Gastrocnemius medialis (tissue), 4 donors: ENCODE measurements at regions not wholly inside any gene's neighbourhood (a gene's known extent, or its start where the extent isn't known, plus 50 kb on each side); places are given as distances from the start of the nearest gene placed in this dataset.
A peak's percentile ranks its signal among the peaks of the same experiment; 100 is the strongest.

Experiments used
- ATAC-seq, 2 donors: fragments of 150-250 bp; one replicate each; pipeline ENCODE4 v1.9.1; 2016
- DNase-seq, 2 donors: peaks; one replicate each; pipeline ENCODE4 v3.0.0-alpha.2; 2019
- H3K27ac ChIP-seq, 4 donors: fragments of 200-600 bp; sonication (generic); 1 replicate in 1 of 4; 2 replicates in 3 of 4; pipeline ENCODE4 v1.5.1; 2016 to 2018; ENCODE audit warnings: mild to moderate bottlenecking in 2 of 4, moderate library complexity in 1 of 4
- H3K27me3 ChIP-seq, 3 donors: fragments of 200-600 bp; sonication (generic) in 2 of 3; 1 replicate in 1 of 3; 2 replicates in 2 of 3; pipeline versions ENCODE4 v1.5.1 to v1.6.0; 2016 to 2019; ENCODE audit warnings: mild to moderate bottlenecking in 1 of 3, moderate library complexity in 1 of 3
- H3K36me3 ChIP-seq, 2 donors: fragments of 200-600 bp; sonication (generic) in 1 of 2; one replicate each; pipeline ENCODE4 v1.5.1; 2017 to 2018
- H3K4me1 ChIP-seq, 2 donors: fragments of 200-600 bp; sonication (generic) in 1 of 2; one replicate each; pipeline ENCODE4 v1.5.1; 2016 to 2017; ENCODE audit warnings: mild to moderate bottlenecking in 2 of 2
- H3K4me3 ChIP-seq, 4 donors: fragments of 200-600 bp; sonication (generic) in 3 of 4; 1 replicate in 1 of 4; 2 replicates in 3 of 4; pipeline ENCODE4 v1.5.1; 2016 to 2019; ENCODE audit warnings: mild to moderate bottlenecking in 2 of 4
- H3K9me3 ChIP-seq, 3 donors: fragments of 200-600 bp; sonication (generic) in 2 of 3; 1 replicate in 1 of 3; 2 replicates in 2 of 3; pipeline ENCODE4 v1.5.1; 2016 to 2019
- CTCF ChIP-seq, 5 experiments: fragments of 450-650 bp in 3 of 5; fragments of 200-600 bp in 2 of 5; sonication (generic) in 2 of 5; IDR thresholded peaks in 4 of 5; conservative IDR thresholded peaks in 1 of 5; 1 replicate in 4 of 5; 2 replicates in 1 of 5; pipeline ENCODE4 v1.5.1; 2016 to 2019; ENCODE audit warnings: antibody characterized with exemption in 5 of 5, mild to moderate bottlenecking in 3 of 5, moderate library complexity in 3 of 5
- POLR2A ChIP-seq, 2 donors: fragments of 450-650 bp; IDR thresholded peaks; one replicate each; pipeline ENCODE4 v1.6.1; 2017; ENCODE audit warnings: antibody characterized with exemption in 2 of 2, mild to moderate bottlenecking in 2 of 2, moderate library complexity in 2 of 2
- in situ Hi-C, 4 donors: fragments of 200-750 bp; cut with MboI; loops; one replicate each; pipeline versions ENCODE4 v1.15.0 to v1.8.0; 2017; ENCODE audit warnings: low sequenced_read_pairs in 4 of 4
- intact Hi-C: fragments of 100-400 bp; cut with DNase I; formaldehyde crosslinking; loops from one replicate; pipeline ENCODE4 v1.15.1; 2023; ENCODE audit warnings: low total_unique reads

DNA sequence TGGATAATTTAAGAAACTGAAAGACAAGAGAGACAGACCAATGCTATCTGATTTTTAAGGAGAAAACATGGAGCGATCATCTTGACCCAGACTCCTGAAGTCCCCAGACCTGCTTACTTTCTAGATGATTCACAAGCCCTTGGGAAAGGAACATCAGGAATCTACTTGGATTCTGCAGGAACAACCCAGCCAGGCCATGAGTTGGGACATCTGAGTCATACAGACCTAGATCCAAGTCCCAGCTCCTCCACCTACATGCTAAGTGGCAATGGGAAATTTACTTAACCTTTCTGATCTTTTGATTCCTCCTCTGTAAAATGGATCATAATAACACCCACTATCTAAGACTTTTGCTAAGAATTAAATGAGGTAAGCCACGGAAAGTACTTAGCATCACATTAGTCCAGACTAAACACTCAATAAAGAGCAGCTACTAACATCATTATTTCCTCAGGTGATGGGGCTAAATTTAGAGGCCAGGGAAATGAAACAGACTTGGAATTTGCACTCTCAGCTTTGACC is 61.0 kb upstream of the MAFB start:
- Histone ChIP-seq H3K4me1 (no peaks in the 10 kb centered on the region), H3K9me3 (no peaks in the 10 kb centered on the region), H3K27me3 (no peaks in the 10 kb centered on the region), H3K4me3 (no peak overlapping the region), H3K36me3 (no peaks in the 10 kb centered on the region), H3K27ac (no peak overlapping the region)
- no peak for TF ChIP-seq CTCF (IDR thresholded peaks at IDR 0.05 in 4 of 5, conservative IDR thresholded peaks at IDR 0.05 in 1 of 5)
- no peak for TF ChIP-seq POLR2A (IDR thresholded peaks at IDR 0.05)
- intact Hi-C loops (no loop called here), in situ Hi-C loops (no loop called here)
- ATAC-seq = peak; percentile 46 to 64
- DNase-seq = peak in 1 of 2 donors; percentile 35

DNA sequence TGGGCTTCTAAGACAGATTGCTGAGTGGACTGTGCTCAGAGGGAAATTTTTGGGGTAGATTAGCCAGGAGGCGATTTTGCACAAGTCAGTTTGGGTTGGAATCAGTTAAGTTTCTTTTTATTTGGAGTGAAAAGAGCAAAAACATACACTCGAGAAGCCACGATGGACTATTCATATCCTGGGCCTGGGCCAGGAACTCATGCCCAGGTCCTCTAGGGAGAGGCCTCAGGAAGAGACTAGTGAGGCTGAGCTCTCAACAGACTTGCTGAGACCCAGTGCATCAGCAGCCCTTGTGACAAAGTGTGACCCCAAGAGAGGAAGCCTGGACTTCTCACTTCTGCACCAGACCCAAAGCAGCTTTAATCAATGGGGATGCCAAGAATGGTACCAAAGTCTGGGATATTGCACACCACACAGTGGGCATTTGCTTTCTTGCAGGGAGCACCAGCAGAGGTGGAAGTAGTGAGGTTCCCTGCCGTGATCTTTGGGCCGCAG is 61.6 kb upstream of the MAFB start:
- Histone ChIP-seq H3K9me3 (no peaks in the 10 kb centered on the region), H3K36me3 (no peaks in the 10 kb centered on the region), H3K4me1 (no peaks in the 10 kb centered on the region), H3K4me3 (no peak overlapping the region), H3K27ac (no peak overlapping the region), H3K27me3 (no peaks in the 10 kb centered on the region)
- no peak for ATAC-seq
- in situ Hi-C loops = no loop called here
- DNase-seq = no peak
- TF ChIP-seq CTCF (IDR thresholded peaks at IDR 0.05 in 4 of 5, conservative IDR thresholded peaks at IDR 0.05 in 1 of 5) = no peak
- TF ChIP-seq POLR2A (IDR thresholded peaks at IDR 0.05) = no peak
- intact Hi-C loops = no loop called here

DNA sequence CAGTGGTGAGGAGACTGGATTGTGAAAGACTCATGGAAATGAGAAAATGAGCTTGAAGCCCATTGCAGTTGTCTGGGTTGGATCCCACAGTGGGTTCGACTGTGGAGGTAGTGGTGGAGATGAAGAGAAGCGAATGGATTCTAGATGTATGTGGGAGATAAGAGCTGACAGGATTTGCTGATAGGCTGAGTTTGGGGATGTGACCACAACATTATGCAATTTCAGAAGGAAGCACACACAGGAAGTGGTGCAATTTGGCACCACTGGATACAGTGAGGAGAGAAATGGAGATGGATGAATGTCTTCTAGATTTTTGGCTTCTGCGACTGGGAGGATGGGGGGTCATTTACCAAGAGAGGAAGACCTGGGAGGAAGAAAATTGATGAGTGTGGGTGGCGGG is 64.4 kb upstream of the MAFB start:
- no peak overlapping the region for H3K27ac ChIP-seq
- intact Hi-C loops = no loop called here
- ATAC-seq (no peak), DNase-seq (no peak)
- in situ Hi-C loops = no loop called here
- no peaks in the 10 kb centered on the region for H3K27me3 ChIP-seq
- TF ChIP-seq POLR2A (IDR thresholded peaks at IDR 0.05) (no peak), CTCF (IDR thresholded peaks at IDR 0.05 in 4 of 5, conservative IDR thresholded peaks at IDR 0.05 in 1 of 5) (no peak)
- no peak overlapping the region for H3K4me3 ChIP-seq
- H3K4me1 ChIP-seq = no peaks in the 10 kb centered on the region
- no peaks in the 10 kb centered on the region for H3K9me3 ChIP-seq
- no peaks in the 10 kb centered on the region for H3K36me3 ChIP-seq

DNA sequence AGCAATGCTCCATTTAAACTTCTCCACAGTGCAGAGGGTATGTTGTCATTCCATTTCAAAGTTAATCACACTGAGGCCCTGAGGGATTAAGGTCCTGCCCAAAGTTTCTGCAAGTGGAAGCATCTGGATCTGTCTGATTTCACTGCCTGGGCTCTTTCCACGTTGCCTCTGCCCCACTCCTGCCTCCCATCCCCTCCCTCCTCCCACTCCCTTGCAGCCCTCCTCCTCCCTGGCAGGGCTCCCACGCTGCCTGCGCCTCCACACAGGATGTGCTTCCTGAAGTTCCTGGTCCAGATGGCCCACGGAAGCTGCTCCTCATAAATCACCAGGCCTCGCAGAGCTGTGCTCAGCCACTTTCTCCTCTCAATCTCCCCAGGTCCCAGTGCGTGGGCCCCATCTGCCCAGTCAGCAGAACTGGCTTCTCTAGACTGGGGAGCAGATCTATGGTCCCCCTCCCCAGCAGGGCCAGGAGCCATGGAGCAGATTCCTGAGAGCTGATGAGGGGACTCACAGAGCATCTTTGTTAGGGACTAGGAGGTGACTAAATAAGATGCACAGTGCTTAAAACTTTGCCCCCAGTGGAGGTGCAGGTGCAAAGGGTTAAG is 65.4 kb upstream of the MAFB start:
- in situ Hi-C loops (no loop called here), intact Hi-C loops (no loop called here)
- H3K36me3 ChIP-seq = no peaks in the 10 kb centered on the region
- no peaks in the 10 kb centered on the region for H3K4me1 ChIP-seq
- H3K4me3 ChIP-seq = no peak overlapping the region
- TF ChIP-seq POLR2A (IDR thresholded peaks at IDR 0.05) (no peak), CTCF (IDR thresholded peaks at IDR 0.05 in 4 of 5, conservative IDR thresholded peaks at IDR 0.05 in 1 of 5) (no peak)
- DNase-seq (peak in 1 of 2 donors; percentile 45), ATAC-seq (no peak)
- H3K27me3 ChIP-seq = no peaks in the 10 kb centered on the region
- H3K9me3 ChIP-seq = no peaks in the 10 kb centered on the region
- H3K27ac ChIP-seq = no peak overlapping the region

GRCh38 chr20:40757087-40757486 is 68.1 kb upstream of the MAFB start:
- H3K4me1 ChIP-seq = no peaks in the 10 kb centered on the region
- H3K36me3 ChIP-seq = no peaks in the 10 kb centered on the region
- ATAC-seq = no peak
- H3K27me3 ChIP-seq = no peaks in the 10 kb centered on the region
- DNase-seq = no peak
- intact Hi-C loops (no loop called here), in situ Hi-C loops (no loop called here)
- no peaks in the 10 kb centered on the region for H3K9me3 ChIP-seq
- H3K27ac ChIP-seq = no peak overlapping the region
- TF ChIP-seq CTCF (IDR thresholded peaks at IDR 0.05 in 4 of 5, conservative IDR thresholded peaks at IDR 0.05 in 1 of 5) (no peak), POLR2A (IDR thresholded peaks at IDR 0.05) (no peak)
- no peak overlapping the region for H3K4me3 ChIP-seq
